Suppressor macrophage treated with lipopolysaccharide for 1 hour (primary cell): ENCODE measurements at regions not wholly inside any gene's neighbourhood (a gene's known extent, or its start where the extent isn't known, plus 50 kb on each side); places are given as distances from the start of the nearest gene placed in this dataset.

Experiments used
- DNase-seq, 3 donors: peaks; one replicate each; pipeline ENCODE4 v3.0.0-alpha.2; 2020 to 2022

DNA sequence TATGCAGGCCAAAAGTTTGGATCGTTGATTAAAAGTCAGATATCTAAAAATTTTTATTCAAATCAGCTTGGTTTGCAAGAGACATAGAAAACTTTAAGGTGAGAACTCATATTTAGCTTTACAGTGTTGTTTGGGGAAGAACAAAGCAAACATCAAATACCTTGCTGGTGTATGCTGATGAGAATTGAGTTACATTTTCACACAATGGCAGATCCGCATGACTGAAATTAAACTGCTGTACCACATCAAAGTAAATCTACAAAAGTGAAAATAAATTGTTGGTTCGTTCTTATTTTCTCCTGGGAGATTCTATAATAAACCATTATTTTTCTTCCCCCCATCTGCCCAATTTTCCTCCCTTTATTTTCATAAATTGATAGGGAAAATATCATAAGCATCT is 198.2 kb upstream of the PCSK5 start:
- DNase-seq = no peak

DNA sequence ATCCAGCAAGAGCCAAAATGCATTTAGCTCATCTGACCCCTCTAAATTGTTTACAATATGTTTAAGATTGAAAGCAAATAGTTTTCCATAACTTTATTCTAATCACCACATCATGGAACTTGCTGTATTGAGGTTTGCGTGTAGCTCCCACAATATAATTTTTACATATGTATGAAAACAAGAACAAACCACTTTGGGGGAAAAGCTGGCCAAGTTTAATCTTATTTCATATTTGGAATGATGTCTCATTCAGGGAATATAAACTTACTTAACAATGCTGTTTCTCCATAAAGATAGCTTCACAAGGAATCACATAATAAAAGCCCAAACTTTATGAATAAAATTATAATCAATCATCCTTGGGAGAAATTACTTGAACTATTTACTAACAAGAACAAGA is 194.6 kb upstream of the PCSK5 start:
- no peak for DNase-seq

- DNase-seq = no peak
These were observed 191.5 kb upstream of the PCSK5 start for GRCh38 chr9:75699017-75699416.

DNA sequence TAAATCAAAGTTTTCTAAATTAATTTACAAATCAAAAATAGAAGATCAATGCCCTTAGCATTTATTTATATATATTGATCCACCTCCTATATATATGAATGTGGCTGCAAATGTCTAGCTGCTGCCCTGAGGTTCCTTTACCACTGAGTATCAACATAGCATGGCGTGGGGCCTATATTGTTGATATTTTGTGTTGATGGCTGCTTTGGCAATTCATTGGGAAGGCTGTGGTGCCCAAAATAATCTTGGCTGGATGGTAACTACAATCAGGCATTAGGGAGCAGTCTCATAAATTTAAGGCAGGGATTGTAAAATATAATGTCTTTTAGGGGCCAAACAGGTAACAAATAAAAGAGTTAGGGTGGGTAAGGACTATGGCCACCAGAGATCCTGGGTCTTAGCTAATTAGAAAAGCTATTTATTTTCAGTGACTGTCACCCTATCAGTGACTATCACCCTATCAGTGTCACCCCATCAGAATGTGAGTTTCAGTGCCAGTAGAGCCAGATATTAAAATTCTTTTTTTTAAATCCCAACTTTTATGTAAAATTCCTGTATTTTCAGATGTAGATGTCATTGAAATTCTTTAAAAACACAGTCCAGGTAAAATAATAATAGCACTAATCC is 190.7 kb upstream of the PCSK5 start:
- no peak for DNase-seq

DNA sequence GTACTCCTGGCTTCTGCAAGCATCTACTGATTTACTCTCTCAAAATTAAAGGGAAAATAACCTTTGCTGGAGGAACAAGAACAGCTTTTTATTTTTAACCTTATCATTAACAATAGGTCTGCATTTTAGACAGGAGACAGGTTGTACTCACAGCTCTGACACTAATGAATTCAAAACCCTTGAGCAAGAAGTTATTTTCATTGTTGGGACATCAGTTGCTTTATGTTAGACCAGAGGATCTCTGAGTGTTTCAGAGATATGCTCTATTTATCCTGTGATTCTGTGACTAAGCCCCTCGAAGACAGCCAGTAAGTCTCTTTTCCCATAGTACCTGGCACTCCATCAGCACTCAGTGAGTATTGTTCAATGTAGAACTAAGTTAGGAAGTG is 190.2 kb upstream of the PCSK5 start:
- no peak for DNase-seq

DNA sequence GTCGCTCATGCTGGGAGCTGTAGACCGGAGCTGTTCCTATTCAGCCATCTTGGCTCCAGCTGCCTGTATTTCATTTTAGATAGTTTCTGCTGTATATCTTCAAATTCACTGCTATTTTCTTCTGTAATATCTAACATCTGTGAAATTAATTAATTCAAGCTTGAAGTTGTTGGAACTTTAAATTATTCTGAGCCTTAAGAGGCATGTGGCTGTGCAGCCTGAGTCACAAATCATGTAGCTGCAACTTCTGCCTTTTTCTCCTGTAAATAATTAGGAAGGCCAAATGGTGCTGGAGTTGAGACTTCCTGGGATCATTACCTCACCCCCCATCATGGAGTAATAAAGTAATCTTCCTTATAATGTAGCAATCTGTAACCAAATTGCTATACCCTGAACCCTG is 183.3 kb upstream of the PCSK5 start:
- no peak for DNase-seq

DNA sequence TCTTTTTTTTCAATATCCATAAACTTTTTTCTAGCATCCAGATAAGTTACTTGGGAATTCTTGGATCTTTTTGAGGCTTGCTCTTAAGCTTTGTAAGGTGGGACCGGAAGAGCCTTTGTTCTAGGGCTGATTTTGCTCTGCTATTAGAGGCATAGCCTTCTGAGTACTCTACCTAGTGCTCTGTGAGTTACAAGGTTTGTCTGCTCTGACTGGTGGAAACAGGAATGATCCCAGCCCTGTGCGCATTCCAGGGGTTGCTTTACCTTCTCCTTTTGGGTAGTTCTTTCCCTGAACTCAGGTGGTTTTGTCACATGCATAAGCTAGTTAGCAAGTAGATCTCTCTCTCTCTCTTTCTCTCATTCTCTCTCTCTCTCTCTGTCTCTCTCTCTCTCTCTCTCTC is 180.8 kb upstream of the PCSK5 start:
- DNase-seq = no peak

GRCh38 chr9:75712700-75713099 is 177.8 kb upstream of the PCSK5 start:
- DNase-seq = no peak

- no peak for DNase-seq
These were observed 177.1 kb upstream of the PCSK5 start for GRCh38 chr9:75713335-75713734.

DNA sequence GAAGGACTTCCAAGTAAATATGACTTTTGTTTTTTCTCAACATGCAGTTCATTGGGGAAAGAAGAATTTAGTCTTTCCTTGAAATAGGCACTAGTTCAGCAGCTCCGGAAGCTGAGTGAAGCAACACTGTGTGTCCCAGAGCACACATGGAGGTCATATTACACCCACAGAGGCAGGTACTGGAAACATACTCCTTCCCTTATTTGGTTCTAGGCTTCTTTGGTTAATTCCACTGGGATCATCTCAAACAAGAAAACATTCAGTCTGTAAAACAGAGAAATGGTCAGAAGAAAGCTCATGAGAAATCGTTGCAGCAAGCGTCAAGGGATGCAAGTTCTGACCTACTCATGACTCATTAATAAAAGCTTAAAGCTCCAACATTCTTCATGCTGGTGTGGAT is 175.1 kb upstream of the PCSK5 start:
- DNase-seq = no peak

- no peak for DNase-seq
These were observed 171.8 kb upstream of the PCSK5 start for GRCh38 chr9:75718677-75719076.

GRCh38 chr9:75728391-75728790 is 162.1 kb upstream of the PCSK5 start:
- DNase-seq = no peak

GRCh38 chr9:75734802-75735201 is 155.7 kb upstream of the PCSK5 start:
- DNase-seq = no peak

DNA sequence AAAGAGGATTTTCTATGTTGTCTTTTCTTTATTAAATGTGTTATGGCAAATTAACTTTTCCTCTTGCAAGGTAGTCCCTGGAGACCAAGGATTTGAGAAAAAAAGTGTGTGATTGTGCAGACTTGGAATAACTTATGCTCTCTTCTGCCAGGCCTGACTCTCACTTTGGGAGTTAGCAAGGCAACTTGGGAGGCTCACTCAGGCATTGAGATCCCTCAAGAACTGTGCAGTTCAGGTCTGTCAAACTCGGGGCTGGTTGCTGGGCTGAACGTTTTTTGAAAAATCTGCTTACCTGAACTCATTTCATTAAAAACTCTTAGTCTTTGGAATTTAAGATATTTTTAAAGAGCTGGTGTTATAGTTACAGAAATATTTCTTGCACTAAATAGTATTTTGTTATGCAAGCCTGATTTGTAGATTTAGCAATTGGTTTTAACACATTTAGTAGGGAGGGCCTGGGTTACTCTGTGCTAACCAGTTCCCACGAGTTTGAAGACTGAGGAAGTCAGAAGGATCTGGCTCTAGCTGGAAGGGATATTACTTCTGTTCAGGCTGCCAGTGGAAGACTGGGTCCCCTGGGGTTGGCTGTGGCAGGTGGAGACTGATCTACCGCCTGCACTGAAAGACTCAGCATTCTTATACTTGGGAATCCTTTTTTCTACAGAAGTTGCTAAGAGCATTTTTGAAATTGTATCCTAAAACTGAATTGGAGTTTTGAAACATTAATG is 150.4 kb upstream of the PCSK5 start:
- DNase-seq = no peak

GRCh38 chr9:75743855-75744254 is 146.6 kb upstream of the PCSK5 start:
- no peak for DNase-seq

DNA sequence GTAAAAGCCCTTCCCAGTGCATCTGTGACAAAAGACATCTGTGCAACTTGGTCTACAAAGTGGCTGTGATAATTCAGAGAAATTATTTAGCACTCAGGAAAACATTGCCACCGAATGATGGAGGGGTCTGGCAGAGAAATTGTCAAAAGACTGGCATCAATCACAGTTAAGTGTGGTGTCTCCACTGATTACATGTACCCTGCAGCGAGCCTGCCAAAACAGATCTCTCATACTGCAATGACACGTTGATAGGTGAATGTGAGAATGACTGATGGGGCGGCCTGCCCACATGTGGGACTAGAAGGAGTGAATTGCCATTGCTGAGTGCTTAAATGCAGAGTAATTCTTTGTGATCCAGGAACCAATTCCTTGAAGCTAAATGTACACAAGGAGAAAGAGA is 136.4 kb upstream of the PCSK5 start:
- DNase-seq = no peak

DNA sequence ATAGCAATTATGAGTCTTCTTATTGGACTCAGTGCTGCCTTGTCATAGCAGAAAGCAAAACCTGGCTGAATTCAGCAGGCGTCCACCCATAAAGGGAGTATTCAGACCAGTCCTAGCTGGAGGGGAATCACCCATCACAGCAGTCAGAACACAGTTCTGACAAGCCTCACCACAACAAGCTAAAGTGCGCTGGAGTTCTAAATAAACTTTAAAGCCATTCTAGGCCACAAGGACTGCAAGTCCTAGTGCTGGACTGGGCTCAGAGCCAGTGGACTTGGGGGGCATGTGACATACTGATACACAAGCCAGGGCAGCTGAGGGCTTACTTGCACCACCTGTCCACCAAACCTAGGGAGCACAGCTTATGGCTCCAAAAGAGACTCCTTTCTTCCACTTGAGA is 115.3 kb upstream of the PCSK5 start:
- no peak for DNase-seq

GRCh38 chr9:75775966-75776691 is 114.3 kb upstream of the PCSK5 start:
- DNase-seq = no peak

DNA sequence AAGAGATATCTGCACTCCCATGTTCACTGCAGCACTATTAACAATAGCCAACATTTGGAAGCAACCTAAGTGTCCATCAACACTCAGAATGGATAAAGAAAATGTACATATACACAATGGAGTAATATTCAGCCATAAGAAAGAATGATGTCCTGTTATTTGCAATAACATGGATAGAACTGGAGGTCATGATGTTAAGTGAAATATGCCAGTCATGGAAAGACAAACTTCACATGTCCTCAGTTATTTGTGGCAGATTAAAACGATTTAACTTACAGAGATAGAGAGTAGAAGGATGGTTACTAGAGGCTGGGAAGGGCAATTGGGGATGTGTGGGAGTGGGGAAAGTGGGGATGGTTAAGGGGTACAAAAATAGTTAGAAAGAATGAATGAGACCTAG is 110.3 kb upstream of the PCSK5 start:
- DNase-seq = no peak

DNA sequence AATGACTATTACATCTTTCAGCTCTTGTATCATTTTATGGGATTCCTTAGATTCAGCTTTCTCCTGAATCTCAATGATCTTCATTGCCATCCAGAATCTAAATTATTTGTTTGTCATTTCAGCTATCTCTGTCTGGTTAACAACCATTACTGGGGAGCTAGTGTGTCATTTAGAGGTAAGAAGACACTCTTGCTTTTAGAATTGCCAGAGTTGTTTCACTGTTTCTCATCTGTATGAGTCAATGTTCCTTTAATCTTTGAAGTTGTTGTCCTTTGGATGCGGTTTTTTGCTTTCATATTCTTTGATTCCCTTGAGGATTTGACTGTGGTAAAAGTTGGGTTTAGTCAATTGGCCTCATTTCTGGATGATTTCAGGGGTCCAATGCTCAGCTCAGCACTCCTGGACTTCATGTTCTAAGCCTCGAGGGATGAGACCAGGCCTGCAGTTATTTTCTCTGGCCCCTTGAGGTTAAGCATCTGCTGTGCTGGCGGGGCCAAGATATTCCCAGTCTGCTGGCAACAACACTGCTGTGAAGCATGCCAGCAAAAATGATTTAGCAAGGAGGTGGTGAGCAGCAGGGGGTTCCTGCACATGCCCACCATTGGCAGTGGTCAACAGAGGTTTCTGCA is 102.4 kb upstream of the PCSK5 start:
- DNase-seq = no peak

DNA sequence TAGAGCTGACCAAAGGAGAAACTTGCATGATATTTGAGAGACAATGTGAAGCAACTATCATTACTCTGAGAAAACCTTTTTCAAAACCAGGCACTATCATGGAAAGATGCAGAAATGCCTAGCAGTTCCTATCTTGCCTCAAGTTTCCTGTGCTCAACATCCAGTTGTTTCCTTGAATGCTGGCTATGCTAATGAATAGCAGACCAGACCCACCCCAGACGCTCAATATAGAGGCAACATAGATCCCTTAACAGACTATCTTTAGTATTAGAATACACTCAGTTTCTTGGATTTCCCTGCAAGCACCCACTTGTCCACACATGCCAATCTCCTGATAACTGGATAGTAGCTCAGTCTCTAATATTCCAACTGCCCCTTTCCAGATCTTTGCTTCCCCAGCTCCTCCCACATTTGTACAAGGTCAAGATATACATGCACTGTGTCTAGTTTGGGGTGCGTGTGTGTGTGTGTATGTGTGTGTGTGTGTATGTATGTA is 93.3 kb upstream of the PCSK5 start:
- no peak for DNase-seq

- DNase-seq = no peak
These were observed 92.0 kb upstream of the PCSK5 start for GRCh38 chr9:75798505-75798904.

GRCh38 chr9:75803130-75803529 is 87.3 kb upstream of the PCSK5 start:
- DNase-seq = no peak

GRCh38 chr9:75810063-75810462 is 80.4 kb upstream of the PCSK5 start:
- DNase-seq = no peak
